Sigmoid colon (tissue), 4 donors: ENCODE measurements at regions not wholly inside any gene's neighbourhood (a gene's known extent, or its start where the extent isn't known, plus 50 kb on each side); places are given as distances from the start of the nearest gene placed in this dataset.

Experiments used
- POLR2A ChIP-seq, 2 donors: fragments of 450-650 bp; IDR thresholded peaks; one replicate each; pipeline ENCODE4 v1.6.1; 2016; ENCODE audit warnings: antibody characterized with exemption in 2 of 2, mild to moderate bottlenecking in 2 of 2, moderate library complexity in 2 of 2
- POLR2AphosphoS5 ChIP-seq, 4 donors: sonication (generic); formaldehyde crosslinking; IDR thresholded peaks; one replicate each; pipeline ENCODE4 v1.6.1; 2017; ENCODE audit warnings: antibody characterized with exemption in 4 of 4
- TF ChIP-seq, protein P1 (sequence below), 4 experiments: fragments of 450-650 bp in 3 of 4; fragments of 200-600 bp in 1 of 4; IDR thresholded peaks; one replicate each; pipeline ENCODE4 v1.5.1; 2016 to 2019; ENCODE audit warnings: antibody characterized with exemption in 4 of 4, mild to moderate bottlenecking in 3 of 4, moderate library complexity in 2 of 4

DNA sequence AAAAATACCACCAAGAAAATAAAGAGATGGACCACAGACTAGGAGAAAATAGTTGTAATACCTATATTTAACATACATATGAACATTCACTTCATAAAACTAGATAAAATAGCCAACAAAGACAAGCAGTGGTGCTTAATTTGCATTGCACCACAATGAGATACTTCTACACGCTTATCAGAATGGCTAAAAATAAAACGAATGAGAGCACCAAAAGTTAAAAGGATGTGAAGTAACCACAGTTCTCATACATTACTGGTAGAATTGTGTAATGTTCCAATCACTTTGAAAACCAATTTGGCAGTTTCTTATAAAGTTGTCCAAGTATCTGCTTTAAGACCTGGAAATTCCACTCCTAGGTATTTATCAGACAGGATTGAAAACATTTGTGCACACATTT, 198.9 kb upstream of the SGCD start:
- TF ChIP-seq, protein P1, sequence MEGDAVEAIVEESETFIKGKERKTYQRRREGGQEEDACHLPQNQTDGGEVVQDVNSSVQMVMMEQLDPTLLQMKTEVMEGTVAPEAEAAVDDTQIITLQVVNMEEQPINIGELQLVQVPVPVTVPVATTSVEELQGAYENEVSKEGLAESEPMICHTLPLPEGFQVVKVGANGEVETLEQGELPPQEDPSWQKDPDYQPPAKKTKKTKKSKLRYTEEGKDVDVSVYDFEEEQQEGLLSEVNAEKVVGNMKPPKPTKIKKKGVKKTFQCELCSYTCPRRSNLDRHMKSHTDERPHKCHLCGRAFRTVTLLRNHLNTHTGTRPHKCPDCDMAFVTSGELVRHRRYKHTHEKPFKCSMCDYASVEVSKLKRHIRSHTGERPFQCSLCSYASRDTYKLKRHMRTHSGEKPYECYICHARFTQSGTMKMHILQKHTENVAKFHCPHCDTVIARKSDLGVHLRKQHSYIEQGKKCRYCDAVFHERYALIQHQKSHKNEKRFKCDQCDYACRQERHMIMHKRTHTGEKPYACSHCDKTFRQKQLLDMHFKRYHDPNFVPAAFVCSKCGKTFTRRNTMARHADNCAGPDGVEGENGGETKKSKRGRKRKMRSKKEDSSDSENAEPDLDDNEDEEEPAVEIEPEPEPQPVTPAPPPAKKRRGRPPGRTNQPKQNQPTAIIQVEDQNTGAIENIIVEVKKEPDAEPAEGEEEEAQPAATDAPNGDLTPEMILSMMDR (IDR thresholded peaks at IDR 0.05) = no peak
- no peak for TF ChIP-seq POLR2AphosphoS5 (IDR thresholded peaks at IDR 0.05)
- no peak for TF ChIP-seq POLR2A (IDR thresholded peaks at IDR 0.05)
